NOMO-1 treated with dmso at 0.1 percent for 144 hours (cell line): ENCODE measurements at regions not wholly inside any gene's neighbourhood (a gene's known extent, or its start where the extent isn't known, plus 50 kb on each side); places are given as distances from the start of the nearest gene placed in this dataset.
A peak's percentile ranks its signal among the peaks of the same experiment; 100 is the strongest.
"Not testable (repeated sequence)": the region's sequence is repeated elsewhere in the genome, so short reads cannot be mapped to it uniquely, and the experiment has no call there.

Experiments used
- DNase-seq: peaks from one replicate; lab custom pipeline; 2025; ENCODE audit not compliant: unreplicated experiment; lab: John Stamatoyannopoulos, UW

GRCh38 chr21:28100366-28100765 lies 892.3 kb downstream of the LTN1 start:
- DNase-seq, result no peak

- peak; percentile 4 for DNase-seq
These were observed 893.5 kb downstream of the LTN1 start for GRCh38 chr21:28099001-28099705.

DNA sequence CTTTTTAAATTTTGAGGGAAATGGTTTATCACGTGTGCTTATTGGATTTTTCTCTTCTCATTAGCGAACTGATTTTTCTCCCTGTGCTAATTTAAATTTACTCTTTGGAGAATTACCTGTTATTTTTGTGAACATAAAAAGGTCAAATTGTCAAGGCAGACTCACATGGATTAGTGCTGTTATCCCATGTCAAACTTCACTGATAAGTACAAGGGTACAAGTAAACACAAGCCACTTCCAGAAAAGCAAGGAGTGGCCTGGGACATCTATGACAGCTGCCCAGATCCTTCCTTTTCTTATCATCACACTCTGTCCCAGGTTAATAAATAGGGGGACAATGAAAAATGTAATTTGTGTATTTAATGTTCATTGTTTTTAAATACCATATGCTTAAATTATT lies 901.2 kb downstream of the LTN1 start:
- DNase-seq, result no peak

DNA sequence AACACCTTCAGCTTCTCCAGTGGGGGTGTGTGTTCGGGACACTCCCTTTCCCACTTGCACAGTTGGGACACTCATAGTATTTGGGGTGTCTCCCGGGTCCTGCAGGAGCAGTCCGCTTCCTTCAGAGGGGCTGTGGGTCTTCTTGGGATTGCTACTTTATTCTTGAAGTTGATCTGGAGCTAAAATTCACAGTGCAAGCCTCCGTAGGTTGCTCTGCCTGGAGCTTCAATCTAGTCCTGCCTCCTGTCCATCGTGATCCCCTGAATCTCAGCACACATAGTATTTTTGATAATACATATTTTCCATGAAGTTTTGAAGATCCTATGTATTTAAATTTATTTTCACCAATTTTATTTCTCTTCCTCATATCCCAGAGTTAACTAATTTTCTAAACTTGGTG lies 902.1 kb downstream of the LTN1 start:
- DNase-seq, result no peak

- no peak for DNase-seq
These were observed 902.9 kb downstream of the LTN1 start for GRCh38 chr21:28089599-28090441.

DNA sequence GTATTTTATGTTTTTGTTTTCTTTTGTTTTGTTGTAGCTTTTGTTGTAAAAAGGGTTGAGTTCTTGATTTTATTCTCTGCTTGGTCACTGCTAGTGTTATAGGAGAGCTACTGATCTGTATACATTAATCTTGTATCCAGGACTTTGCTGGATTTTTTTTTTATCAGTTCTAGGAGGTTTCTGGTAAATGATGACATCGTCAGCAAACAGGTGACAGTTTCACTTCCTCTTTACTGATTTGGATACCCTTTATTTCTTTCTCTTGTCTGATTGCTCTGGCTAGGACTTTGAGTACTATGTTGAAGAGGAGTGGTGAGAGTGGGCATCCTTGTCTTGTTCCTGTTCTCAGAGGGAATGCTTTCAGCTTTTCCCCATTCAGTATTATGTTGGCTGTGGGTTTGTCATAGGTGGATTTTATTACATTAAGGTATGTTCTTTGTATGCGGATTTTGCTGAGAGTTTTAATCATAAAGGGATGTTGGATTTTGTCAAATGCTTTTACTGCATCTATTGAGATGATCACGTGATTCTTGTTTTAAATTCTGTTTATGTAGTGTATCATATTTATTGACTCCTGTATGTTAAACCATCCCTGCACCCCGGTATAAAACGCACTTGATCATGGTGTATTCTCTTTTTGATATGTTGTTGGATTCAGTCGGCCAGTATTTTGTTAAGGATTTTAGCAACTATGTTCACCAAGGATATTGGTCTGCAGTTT lies 905.7 kb downstream of the LTN1 start:
- no peak for DNase-seq

DNA sequence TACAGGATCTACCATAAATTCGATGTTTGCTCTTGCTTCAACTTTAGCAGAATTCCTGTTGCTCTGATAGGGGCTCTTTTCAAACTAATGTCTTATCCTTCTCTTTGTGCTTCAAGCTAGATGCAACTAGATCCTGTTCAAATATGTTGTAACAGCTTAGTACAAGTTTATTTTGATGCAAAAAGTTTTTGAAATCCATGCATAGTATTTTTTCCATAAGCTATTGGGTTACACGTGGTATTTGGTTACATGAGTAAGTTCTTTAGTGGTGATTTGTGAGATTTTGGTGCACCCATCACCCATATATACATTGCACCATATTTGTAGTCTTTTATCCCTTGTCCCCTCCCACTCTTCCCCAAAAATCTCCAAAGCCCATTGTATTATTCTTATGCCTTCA lies 907.7 kb downstream of the LTN1 start:
- DNase-seq, result no peak

DNA sequence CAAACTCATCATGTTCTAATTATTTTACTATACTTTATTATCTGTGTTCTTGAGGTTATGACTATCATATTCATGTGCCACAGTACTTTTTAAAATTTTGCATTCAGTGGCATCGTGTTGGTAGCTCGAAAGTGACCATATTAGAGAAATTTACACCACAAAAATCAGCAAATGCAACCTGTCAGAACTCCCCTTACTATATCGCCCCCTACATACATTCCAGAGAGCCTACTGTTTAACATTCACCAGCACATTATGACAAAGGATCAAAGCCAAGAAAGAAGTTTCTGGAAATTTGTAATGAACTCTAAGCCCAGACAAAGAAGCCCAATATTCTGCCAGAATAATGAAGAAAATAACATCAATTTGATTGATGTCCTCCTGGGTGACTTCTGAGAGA lies 909.3 kb downstream of the LTN1 start:
- DNase-seq, result no peak

DNA sequence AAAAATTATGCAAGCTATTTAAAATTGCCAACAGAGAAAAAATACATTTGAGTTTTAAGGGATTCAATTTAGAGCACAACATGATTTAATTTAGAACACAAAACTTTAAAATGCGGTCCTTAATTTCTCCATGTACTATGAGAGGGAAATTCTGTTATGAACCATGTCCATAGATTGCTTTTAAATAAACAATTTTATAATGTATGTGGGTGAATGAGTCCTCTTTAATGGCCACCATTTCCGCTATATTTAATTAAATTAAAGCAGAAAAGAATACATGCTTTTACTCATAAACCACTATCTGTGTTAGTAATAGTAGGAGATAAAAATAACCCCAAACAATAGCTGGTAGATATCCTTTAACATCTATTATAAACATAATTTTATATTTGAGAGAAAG lies 914.6 kb downstream of the LTN1 start:
- no peak for DNase-seq

DNA sequence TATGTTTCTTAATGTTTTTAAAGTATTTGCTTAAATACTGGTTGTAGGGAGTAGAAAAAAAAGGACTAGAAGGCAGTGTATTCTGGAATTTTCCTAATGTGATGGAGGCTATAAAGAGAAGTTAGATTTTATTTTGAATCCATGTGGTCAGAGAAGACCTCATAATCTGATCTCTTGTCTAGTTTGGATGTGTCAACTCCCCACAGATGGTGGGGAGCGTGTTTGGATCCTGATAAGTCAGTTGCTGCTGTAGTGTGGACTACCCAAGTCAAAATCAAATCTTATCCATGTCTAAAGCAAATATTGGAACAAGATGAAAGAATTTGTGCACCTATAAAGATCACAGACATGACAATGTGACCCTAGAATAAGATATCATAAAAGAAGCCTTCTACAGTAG lies 918.0 kb downstream of the LTN1 start:
- DNase-seq, result no peak

DNA sequence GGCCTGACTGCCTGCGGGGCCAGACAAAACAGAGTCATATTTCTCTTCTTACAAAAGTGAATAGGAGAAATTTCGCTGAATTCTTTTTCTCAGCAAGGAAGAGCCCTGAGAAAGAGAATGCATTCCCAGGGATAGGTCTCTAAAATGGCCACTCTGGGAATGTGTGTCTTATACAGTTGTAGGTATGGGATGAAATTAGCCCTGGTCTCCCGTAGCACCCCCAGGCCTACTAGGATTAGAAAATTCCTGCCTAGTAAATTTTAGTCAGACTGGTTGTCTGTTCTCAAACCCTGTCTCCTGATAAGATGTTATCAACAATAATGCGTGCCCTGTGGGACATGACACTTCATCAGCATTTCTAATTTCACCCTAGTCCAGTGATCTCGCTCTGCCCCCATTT lies 920.1 kb downstream of the LTN1 start:
- DNase-seq, result no peak

DNA sequence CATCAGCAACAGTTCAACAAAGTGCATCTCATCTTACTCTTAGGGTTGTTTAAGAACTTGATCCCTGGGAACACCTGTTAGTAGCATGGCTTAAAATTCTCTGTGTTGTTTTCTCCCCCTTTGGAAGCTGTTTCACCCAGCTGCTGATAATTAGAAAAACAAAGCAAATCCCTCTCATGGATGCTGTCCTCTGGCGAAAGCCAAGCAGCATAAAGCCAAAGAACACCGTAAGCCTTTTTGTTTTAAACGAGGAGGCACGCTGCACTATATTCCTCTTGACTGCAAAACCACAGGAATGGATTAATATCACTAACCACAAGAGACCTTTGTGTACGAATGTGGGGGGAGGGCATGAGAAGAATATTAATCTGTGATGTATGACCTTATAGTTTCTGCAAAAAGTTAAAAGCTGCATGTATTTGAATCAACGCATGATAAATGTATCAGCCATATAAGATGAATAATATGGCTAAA lies 923.2 kb downstream of the LTN1 start:
- DNase-seq, result no peak

GRCh38 chr21:28068455-28069358 lies 924.0 kb downstream of the LTN1 start:
- no peak for DNase-seq

- no peak for DNase-seq
These were observed 925.9 kb downstream of the LTN1 start for GRCh38 chr21:28066596-28067387.

- peak; percentile 27 for DNase-seq
These were observed 926.6 kb downstream of the LTN1 start for GRCh38 chr21:28066076-28066475.

GRCh38 chr21:28063241-28064216 lies 929.1 kb downstream of the LTN1 start:
- DNase-seq, result no peak

DNA sequence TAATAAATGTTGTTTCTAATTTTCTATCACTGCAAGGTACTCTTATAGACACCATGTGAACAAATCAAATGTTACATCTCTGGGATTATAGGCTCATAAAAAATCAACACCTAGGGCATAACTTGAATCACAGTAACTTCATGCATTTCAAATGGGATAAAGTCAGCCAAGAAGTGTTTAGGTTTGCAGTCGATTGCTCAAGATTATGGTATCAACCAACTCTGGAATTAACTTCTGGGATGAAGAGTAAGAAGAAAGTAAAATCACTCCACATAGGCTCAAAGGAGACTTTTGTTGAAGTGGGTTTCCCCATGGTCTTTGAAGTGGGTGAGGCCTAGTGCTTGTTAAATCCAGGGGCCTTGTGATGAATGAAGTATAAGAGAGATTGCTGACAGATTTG lies 939.7 kb downstream of the LTN1 start:
- DNase-seq, result not testable (repeated sequence)

DNA sequence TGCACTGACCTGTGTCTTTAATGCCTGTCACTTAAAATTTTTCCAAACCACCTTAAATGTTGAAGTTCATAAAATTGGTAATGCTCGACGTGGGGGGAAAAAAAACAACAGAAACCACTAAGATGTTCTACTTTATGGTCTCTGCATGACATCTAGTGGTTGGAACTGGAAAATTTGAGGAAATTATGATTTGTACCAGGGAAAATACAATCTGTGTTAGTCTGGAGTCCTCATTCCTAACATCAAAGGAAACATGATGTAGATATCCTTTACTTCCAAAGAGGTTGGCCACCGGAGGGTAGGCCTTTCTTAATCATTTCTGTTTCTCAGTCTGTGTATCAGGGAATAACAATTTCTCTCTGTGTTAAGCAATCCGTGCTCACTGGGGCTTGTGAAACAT lies 941.0 kb downstream of the LTN1 start:
- DNase-seq, result peak; percentile 17

GRCh38 chr21:28035692-28036091 lies 957.0 kb downstream of the LTN1 start:
- DNase-seq, result not testable (repeated sequence)
